HEK293T (cell line): ENCODE measurements at regions not wholly inside any gene's neighbourhood (a gene's known extent, or its start where the extent isn't known, plus 50 kb on each side); places are given as distances from the start of the nearest gene placed in this dataset.

Experiments
- CTCF ChIA-PET: fragments of 350-600 bp; formaldehyde crosslinking; extraction: SDS; loops from one replicate; lab custom pipeline; 2021; ENCODE audit warnings: antibody characterized with exemption, inconsistent platforms; lab: Yijun Ruan, JAX
- POLR2A ChIA-PET: fragments of 350-600 bp; formaldehyde crosslinking; extraction: SDS; loops from one replicate; lab custom pipeline; 2020; ENCODE audit warnings: antibody characterized with exemption, inconsistent platforms; lab: Yijun Ruan, JAX
- DNase-seq: peaks from one replicate; pipeline ENCODE4 v3.0.0; 2012; ENCODE audit warnings: mixed read lengths; ENCODE audit errors: extremely low spot score
- ARNT ChIP-seq: fragments of 450-650 bp; IDR thresholded peaks from 2 replicates; pipeline ENCODE4 v1.6.1; 2017; ENCODE audit warnings: mild to moderate bottlenecking
- BHLHE40 ChIP-seq: fragments of 450-650 bp; IDR thresholded peaks from 2 replicates; pipeline ENCODE4 v1.6.1; 2016; ENCODE audit warnings: mild to moderate bottlenecking, moderate library complexity, borderline replicate concordance
- CTBP1 ChIP-seq: fragments of 450-650 bp; IDR thresholded peaks from 2 replicates; pipeline ENCODE4 v1.6.1; 2016; ENCODE audit warnings: borderline replicate concordance
- ELF4 ChIP-seq: fragments of 450-650 bp; IDR thresholded peaks from 2 replicates; pipeline ENCODE4 v1.6.1; 2017; ENCODE audit warnings: antibody characterized with exemption
- FOXA1 ChIP-seq: fragments of 450-650 bp; IDR thresholded peaks from 2 replicates; pipeline ENCODE4 v1.6.1; 2016; ENCODE audit warnings: mild to moderate bottlenecking
- FOXK2 ChIP-seq: fragments of 450-650 bp; IDR thresholded peaks from 2 replicates; pipeline ENCODE4 v1.6.1; 2016; ENCODE audit warnings: mild to moderate bottlenecking
- FOXM1 ChIP-seq: fragments of 450-650 bp; IDR thresholded peaks from 2 replicates; pipeline ENCODE4 v1.6.1; 2017; ENCODE audit warnings: mild to moderate bottlenecking, borderline replicate concordance
- HDGF ChIP-seq: fragments of 450-650 bp; IDR thresholded peaks from 2 replicates; pipeline ENCODE4 v1.6.1; 2017; ENCODE audit warnings: antibody characterized with exemption, borderline replicate concordance
- L3MBTL2 ChIP-seq: fragments of 450-650 bp; conservative IDR thresholded peaks from 2 replicates; pipeline ENCODE4 v1.6.1; 2016; ENCODE audit warnings: mild to moderate bottlenecking
- LEF1 ChIP-seq: fragments of 450-650 bp; IDR thresholded peaks from 2 replicates; pipeline ENCODE4 v1.6.1; 2017; ENCODE audit warnings: mild to moderate bottlenecking, borderline replicate concordance
- NFRKB ChIP-seq: fragments of 450-650 bp; IDR thresholded peaks from 2 replicates; pipeline ENCODE4 v1.6.1; 2016; ENCODE audit warnings: mild to moderate bottlenecking, moderate library complexity
- PKNOX1 ChIP-seq: fragments of 450-650 bp; IDR thresholded peaks from 2 replicates; pipeline ENCODE4 v1.6.1; 2016
- SP1 ChIP-seq: fragments of 450-650 bp; IDR thresholded peaks from 2 replicates; pipeline ENCODE4 v1.6.1; 2017
- SUZ12 ChIP-seq: fragments of 450-650 bp; IDR thresholded peaks from 2 replicates; pipeline ENCODE4 v1.6.1; 2016; ENCODE audit warnings: mild to moderate bottlenecking
- TARDBP ChIP-seq: fragments of 450-650 bp; IDR thresholded peaks from 2 replicates; pipeline ENCODE4 v1.6.1; 2016
- ZNF384 ChIP-seq: fragments of 450-650 bp; IDR thresholded peaks from 2 replicates; pipeline ENCODE4 v1.6.1; 2016

- POLR2A ChIA-PET = no interaction called here
- no peak for DNase-seq
- CTCF ChIA-PET = no interaction called here
- TF ChIP-seq ZNF384 (no peak), FOXA1 (no peak), FOXK2 (no peak), L3MBTL2 (no peak), BHLHE40 (no peak), SUZ12 (no peak), CTBP1 (no peak), FOXM1 (no peak), NFRKB (no peak), SP1 (no peak)
These were observed 115.6 kb upstream of the PDGFD start for GRCh38 chr11:104279587-104279986.

GRCh38 chr11:104275992-104276391 lies 112.0 kb upstream of the PDGFD start:
- ChIA-PET CTCF (no interaction called here), POLR2A (no interaction called here)
- TF ChIP-seq CTBP1 (no peak), L3MBTL2 (no peak), FOXA1 (no peak), ARNT (no peak), FOXM1 (no peak), BHLHE40 (no peak), ELF4 (no peak), HDGF (no peak)
- no peak for DNase-seq

GRCh38 chr11:104260456-104260855 lies 96.5 kb upstream of the PDGFD start:
- no peak for DNase-seq
- ChIA-PET POLR2A (no interaction called here), CTCF (no interaction called here)
- TF ChIP-seq ELF4 (no peak), SP1 (no peak), BHLHE40 (no peak), NFRKB (no peak), CTBP1 (no peak), LEF1 (no peak), HDGF (no peak), FOXA1 (no peak)

GRCh38 chr11:104259121-104259610 lies 95.2 kb upstream of the PDGFD start:
- CTCF ChIA-PET = no interaction called here

GRCh38 chr11:104256525-104256924 lies 92.6 kb upstream of the PDGFD start:
- ChIA-PET CTCF (no interaction called here), POLR2A (no interaction called here)
- no peak for DNase-seq
- TF ChIP-seq CTBP1 (no peak), FOXM1 (no peak)

More at GRCh38 chr11:104259121-104259610, 95.2 kb upstream of the PDGFD start:
- no peak for DNase-seq
- POLR2A ChIA-PET = no interaction called here
- no peak for TF ChIP-seq FOXM1
- TF ChIP-seq PKNOX1 = no peak
- no peak for TF ChIP-seq HDGF
- TF ChIP-seq FOXK2 = no peak
- TF ChIP-seq ELF4 = no peak
- TF ChIP-seq ARNT = no peak
- TF ChIP-seq SP1 = no peak
- TF ChIP-seq SUZ12 = no peak
- TF ChIP-seq BHLHE40 = no peak
- TF ChIP-seq LEF1 = no peak
- no peak for TF ChIP-seq TARDBP
- TF ChIP-seq FOXA1 = no peak
- no peak for TF ChIP-seq ZNF384
- no peak for TF ChIP-seq L3MBTL2
- TF ChIP-seq CTBP1 = no peak

- TF ChIP-seq L3MBTL2 = no peak
- no peak for TF ChIP-seq SUZ12
- no peak for TF ChIP-seq ZNF384
- TF ChIP-seq BHLHE40 = no peak
- no peak for TF ChIP-seq FOXK2
- no peak for TF ChIP-seq CTBP1
- no peak for TF ChIP-seq FOXA1
- TF ChIP-seq NFRKB = no peak
- DNase-seq = peak; percentile 38
- CTCF ChIA-PET = interaction anchor here (0.6 to 0.9 kb wide), 2 partner anchors 12 to 1614 kb away, joined by 3 read pairs; no protein-coding TSS in a partner anchor
- POLR2A ChIA-PET = no interaction called here
These were observed 90.4 kb upstream of the PDGFD start for GRCh38 chr11:104254347-104254746.

- no peak for DNase-seq
- POLR2A ChIA-PET = no interaction called here
- no peak for TF ChIP-seq SP1
- no peak for TF ChIP-seq PKNOX1
- TF ChIP-seq BHLHE40 = no peak
- no peak for TF ChIP-seq FOXA1
- TF ChIP-seq CTBP1 = no peak
- no peak for TF ChIP-seq ARNT
- TF ChIP-seq ELF4 = no peak
- no peak for TF ChIP-seq TARDBP
- TF ChIP-seq NFRKB = no peak
- no peak for TF ChIP-seq SUZ12
- no peak for TF ChIP-seq ZNF384
- TF ChIP-seq HDGF = no peak
- no peak for TF ChIP-seq L3MBTL2
- no peak for TF ChIP-seq LEF1
- no peak for TF ChIP-seq FOXM1
- CTCF ChIA-PET = no interaction called here
These were observed 82.6 kb upstream of the PDGFD start for GRCh38 chr11:104246590-104246989.

- ChIA-PET POLR2A (no interaction called here), CTCF (no interaction called here)
- no peak for TF ChIP-seq SP1
- DNase-seq = no peak
These were observed 75.0 kb upstream of the PDGFD start for GRCh38 chr11:104238916-104239315.
